C4-2B (cell line): ENCODE measurements at regions not wholly inside any gene's neighbourhood (a gene's known extent, or its start where the extent isn't known, plus 50 kb on each side); places are given as distances from the start of the nearest gene placed in this dataset.

Experiments
- ZFX ChIP-seq: fragments of 450-650 bp; IDR thresholded peaks from 2 replicates; pipeline ENCODE4 v1.6.1; 2017
- TF ChIP-seq, protein P1 (sequence below): fragments of 450-650 bp; conservative IDR thresholded peaks from 2 replicates; pipeline ENCODE4 v1.5.1; 2017; ENCODE audit warnings: mild to moderate bottlenecking

DNA sequence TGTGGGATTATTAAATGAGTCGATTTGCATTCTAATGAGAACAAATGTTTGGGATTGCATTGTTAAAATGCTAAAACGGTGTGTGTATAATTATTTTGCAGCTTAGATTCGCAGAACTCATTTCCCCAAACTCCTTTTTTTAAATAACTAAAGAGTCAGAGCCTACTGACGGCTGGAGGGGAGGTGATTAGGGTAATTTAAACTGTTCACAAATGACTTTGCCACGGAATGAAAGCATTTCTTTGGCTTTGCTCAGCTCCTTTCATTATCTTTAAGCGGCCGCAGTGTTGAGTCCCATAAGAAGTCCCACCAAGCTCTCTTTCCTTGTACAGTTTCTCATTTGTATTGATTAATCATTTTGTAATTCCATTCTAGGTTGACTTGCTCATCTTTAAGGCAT lies 1632.8 kb downstream of the MAT2B start:
- TF ChIP-seq, protein P1, sequence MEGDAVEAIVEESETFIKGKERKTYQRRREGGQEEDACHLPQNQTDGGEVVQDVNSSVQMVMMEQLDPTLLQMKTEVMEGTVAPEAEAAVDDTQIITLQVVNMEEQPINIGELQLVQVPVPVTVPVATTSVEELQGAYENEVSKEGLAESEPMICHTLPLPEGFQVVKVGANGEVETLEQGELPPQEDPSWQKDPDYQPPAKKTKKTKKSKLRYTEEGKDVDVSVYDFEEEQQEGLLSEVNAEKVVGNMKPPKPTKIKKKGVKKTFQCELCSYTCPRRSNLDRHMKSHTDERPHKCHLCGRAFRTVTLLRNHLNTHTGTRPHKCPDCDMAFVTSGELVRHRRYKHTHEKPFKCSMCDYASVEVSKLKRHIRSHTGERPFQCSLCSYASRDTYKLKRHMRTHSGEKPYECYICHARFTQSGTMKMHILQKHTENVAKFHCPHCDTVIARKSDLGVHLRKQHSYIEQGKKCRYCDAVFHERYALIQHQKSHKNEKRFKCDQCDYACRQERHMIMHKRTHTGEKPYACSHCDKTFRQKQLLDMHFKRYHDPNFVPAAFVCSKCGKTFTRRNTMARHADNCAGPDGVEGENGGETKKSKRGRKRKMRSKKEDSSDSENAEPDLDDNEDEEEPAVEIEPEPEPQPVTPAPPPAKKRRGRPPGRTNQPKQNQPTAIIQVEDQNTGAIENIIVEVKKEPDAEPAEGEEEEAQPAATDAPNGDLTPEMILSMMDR: no peak
- TF ChIP-seq ZFX: no peak
